Peyer's patch (tissue), 4 donors: ENCODE measurements at regions not wholly inside any gene's neighbourhood (a gene's known extent, or its start where the extent isn't known, plus 50 kb on each side); places are given as distances from the start of the nearest gene placed in this dataset.

ENCODE experiments used
- POLR2A ChIP-seq, 2 donors: fragments of 450-650 bp; IDR thresholded peaks; one replicate each; pipeline ENCODE4 v1.5.1; 2017; ENCODE audit warnings: antibody characterized with exemption in 2 of 2, mild to moderate bottlenecking in 2 of 2, moderate library complexity in 2 of 2
- TF ChIP-seq, protein P1 (sequence below), 6 experiments: fragments of 450-650 bp in 4 of 6; fragments of 200-600 bp in 2 of 6; sonication (generic) in 1 of 6; IDR thresholded peaks; one replicate each; pipeline ENCODE4 v1.5.1; 2017 to 2019; ENCODE audit warnings: antibody characterized with exemption in 6 of 6, mild to moderate bottlenecking in 3 of 6, moderate library complexity in 1 of 6

DNA sequence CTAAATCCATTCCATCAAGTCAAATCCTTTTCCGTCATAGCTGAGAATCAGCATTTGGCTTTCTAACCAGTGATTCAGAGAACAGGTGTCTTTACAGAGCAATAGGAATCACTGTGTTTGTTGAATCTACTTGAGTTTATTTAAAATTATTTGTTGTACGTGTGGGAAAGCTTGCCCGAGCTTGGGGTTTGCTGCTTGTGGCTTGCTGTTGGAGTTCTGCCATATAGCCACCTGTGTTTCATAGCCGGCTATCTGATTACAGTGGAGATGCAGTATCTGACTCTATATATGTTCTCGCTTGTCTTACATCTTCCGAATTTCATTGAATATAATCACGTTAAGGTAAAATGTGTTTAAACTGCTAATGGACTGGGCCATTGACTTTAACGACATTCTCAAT, 274.3 kb upstream of the MKI67 start:
- TF ChIP-seq, protein P1, sequence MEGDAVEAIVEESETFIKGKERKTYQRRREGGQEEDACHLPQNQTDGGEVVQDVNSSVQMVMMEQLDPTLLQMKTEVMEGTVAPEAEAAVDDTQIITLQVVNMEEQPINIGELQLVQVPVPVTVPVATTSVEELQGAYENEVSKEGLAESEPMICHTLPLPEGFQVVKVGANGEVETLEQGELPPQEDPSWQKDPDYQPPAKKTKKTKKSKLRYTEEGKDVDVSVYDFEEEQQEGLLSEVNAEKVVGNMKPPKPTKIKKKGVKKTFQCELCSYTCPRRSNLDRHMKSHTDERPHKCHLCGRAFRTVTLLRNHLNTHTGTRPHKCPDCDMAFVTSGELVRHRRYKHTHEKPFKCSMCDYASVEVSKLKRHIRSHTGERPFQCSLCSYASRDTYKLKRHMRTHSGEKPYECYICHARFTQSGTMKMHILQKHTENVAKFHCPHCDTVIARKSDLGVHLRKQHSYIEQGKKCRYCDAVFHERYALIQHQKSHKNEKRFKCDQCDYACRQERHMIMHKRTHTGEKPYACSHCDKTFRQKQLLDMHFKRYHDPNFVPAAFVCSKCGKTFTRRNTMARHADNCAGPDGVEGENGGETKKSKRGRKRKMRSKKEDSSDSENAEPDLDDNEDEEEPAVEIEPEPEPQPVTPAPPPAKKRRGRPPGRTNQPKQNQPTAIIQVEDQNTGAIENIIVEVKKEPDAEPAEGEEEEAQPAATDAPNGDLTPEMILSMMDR (IDR thresholded peaks at IDR 0.05) = no peak
- TF ChIP-seq POLR2A (IDR thresholded peaks at IDR 0.05) = no peak
